GM19397 (cell line): ENCODE measurements at regions not wholly inside any gene's neighbourhood (a gene's known extent, or its start where the extent isn't known, plus 50 kb on each side); places are given as distances from the start of the nearest gene placed in this dataset.

Source experiments
- ATAC-seq: cut with Tn5 transposase; IDR thresholded peaks from one replicate; pipeline ENCODE4 v1.9.1; 2021; ENCODE audit warnings: mild to moderate bottlenecking, moderate library complexity; ENCODE audit not compliant: unreplicated experiment

DNA sequence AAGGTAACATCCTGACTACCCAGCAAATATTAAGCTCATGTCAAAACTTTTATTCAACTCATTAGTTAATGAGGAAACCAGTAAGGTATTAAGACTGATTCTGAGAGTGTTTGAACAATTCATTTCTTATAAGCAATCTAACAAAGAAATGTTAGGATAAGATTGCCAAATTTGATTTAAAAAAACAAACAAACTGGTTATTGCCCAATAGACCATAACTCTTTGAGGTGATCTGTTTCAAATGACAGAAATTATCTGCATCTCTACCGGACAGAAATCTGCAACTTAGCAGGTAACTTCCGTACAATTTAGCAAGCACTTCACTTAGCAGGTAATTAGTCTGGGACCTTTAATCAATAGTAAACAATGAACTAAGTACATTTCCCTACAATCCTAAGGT lies 82.9 kb upstream of the BARX2 start:
- ATAC-seq = no peak

DNA sequence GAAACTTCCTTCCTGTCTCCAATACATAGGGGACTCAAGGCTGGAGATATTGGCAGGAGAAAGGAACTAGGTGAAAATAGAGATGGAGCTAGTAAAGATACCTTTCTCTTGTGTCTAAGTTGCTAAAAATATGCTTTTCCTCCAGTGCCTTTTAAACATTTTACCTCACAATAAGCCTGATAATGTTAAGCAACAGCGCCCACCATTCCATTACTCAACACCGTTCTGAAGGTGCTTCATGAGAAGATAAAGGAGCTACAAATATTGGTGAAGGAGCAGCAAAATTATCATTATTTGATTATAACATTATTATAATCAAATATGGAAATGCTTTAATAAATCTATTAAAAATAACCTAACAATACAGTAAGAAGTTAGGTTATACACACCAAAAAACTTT lies 83.6 kb upstream of the BARX2 start:
- ATAC-seq = no peak

DNA sequence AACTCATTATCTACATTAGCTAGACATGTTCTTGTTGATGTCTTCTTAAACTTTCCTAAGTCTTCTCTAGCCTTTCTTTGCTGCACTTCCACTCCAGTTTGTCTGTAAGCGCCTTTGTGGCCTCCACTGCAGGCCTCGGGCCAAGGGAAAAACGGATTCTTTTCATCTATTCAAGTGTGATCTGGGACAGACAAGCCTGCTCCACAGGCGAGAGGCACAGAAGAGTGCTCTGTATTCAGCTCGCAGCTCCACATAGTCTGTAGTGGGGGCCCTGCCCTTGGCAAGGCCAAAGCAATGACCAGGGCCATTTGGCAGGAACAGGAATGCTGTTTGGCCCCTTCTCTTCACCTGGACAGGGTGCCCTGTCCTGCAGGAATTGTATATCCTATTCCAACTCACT lies 84.1 kb upstream of the BARX2 start:
- no peak for ATAC-seq

DNA sequence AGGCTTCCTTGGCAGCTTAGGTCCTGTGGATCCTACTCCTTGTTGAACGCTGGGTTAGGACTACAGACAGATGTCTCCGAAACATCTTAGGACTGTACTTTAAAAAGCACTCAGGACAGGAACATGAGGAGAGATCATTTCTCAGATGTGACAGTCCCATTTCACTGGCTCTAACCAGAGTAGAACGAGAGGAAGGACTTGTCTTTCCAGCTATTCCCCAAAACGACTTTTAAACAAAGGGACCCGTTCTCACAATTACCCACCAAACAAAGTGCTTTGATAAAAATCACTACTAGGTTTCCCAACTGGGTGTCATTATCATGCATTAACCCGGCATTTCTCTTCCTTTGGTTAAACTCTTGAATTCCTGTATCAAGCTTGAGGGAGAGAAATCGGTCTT lies 84.7 kb upstream of the BARX2 start:
- no peak for ATAC-seq

DNA sequence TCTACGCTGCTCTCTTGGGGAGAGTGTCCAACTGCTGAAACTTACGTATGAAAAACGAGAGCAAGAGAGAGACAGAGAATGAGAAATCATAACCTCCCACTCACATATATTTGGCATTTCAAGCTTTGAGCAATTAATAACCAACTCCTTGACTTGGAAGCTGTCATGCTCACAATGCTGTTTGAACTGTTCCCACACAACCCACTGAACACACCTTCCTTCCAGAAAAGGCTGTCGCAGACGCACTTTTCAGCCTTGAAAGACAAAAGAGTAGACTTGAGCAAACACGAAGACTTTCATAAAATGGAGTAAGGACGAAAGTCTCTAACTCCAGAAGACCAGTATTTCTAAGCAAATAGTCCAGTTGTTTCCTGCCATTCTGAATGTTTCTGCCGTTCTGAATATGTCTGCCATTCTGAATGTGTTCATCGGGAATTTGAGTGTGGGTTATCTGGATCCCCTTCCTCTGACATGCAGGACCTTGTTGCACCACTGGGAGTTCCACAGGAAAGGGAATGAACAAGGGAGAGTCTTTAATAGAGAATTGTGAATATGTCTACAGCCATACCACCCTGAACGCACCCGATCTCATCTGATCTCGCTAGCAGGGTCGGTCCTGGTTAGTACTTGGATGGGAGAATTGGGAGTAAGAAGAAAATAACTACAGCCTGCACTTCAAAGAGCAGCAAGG lies 86.2 kb upstream of the BARX2 start:
- no peak for ATAC-seq

DNA sequence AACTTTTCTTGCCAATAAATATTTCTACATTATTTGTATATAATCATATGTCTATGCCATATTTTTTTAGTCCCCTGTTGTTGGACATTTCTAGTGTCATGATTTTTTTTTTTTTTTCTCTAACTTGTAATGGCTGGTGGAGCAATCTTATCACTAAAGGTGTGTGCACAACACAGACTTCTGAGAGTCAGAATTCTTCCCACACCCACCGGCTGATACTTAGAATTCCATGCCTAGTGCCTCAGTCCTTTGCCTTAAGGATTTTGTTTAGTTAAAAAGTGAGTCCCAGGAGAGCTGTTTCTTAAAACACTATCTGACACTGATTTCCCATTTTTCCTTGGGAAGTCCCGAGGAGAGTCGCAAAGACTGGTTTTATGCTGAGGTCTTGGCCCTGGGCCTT lies 87.7 kb upstream of the BARX2 start:
- ATAC-seq = no peak

DNA sequence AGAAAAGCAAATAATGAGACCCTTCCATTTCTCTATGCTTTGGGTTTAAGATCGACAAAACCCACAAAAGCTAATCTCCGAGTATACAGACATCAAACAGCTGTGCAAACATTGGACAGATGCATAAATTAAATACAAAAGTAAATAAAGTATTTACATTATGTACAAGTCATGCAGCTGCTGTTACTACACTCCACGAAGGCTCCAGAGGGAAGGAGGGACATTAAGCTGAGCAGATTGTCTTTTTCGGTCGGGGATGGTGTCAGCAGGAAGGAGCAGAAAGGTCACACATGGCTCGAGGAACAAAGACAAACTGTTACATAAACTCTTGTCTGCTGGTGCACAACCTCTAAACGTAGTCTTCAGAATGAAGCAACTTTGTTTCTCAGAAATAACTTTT lies 88.8 kb upstream of the BARX2 start:
- ATAC-seq = no peak

DNA sequence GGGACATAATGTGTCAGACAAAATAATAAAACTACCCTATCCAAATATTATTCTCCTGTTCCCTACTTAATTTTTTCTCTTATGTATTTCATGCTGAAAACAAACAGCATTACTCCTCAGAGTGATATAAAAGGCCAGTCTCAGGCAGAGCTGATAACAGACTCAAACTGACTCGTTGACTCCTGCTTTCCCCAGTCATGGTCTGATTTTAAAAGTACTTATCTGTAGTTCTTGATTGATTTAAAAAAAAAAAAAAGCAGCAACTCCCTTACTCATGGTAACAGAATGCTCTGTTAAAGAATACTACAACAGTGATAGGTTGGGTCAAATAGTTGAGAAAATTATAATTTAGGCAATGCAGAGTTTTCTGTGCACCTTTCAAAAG lies 90.3 kb upstream of the BARX2 start:
- no peak for ATAC-seq

DNA sequence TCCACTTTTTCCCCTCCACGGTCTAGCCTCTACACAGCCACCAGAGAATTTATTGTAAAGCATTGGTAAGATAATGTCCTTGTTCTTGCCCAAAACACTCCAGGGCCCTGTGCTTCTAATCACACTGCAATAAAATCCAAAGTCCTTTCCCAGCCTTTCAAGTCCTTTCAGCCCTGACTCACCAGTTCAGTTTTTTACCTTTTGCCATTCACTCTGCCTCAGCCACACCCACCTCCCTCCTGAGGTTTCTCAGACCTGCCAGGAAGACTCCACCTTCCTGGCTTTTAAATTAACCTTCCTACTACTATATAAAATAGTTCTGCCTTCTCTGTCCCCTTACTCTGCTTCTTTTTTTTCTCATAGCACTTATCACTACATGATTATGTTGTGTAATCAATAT lies 91.0 kb upstream of the ARHGAP32 start:
- ATAC-seq = no peak

DNA sequence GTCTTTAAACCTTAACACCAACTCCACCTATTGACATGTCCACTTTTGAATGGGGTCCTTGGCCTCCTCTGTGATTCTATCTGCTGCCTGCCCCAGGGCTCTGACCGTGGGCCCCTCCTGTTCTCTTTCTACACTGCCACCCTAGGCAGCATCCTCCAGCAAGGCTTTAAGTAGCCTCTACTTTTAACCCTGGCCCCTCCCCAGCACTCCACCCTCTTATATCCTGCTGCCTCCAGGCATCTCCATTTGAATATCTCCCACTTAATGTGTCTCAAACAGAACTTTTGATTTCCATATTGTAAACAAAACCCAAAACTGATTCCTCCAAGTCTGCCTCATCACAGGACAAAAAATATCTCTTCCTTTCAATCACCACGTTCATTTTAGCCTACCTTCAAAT lies 90.5 kb upstream of the ARHGAP32 start:
- no peak for ATAC-seq

DNA sequence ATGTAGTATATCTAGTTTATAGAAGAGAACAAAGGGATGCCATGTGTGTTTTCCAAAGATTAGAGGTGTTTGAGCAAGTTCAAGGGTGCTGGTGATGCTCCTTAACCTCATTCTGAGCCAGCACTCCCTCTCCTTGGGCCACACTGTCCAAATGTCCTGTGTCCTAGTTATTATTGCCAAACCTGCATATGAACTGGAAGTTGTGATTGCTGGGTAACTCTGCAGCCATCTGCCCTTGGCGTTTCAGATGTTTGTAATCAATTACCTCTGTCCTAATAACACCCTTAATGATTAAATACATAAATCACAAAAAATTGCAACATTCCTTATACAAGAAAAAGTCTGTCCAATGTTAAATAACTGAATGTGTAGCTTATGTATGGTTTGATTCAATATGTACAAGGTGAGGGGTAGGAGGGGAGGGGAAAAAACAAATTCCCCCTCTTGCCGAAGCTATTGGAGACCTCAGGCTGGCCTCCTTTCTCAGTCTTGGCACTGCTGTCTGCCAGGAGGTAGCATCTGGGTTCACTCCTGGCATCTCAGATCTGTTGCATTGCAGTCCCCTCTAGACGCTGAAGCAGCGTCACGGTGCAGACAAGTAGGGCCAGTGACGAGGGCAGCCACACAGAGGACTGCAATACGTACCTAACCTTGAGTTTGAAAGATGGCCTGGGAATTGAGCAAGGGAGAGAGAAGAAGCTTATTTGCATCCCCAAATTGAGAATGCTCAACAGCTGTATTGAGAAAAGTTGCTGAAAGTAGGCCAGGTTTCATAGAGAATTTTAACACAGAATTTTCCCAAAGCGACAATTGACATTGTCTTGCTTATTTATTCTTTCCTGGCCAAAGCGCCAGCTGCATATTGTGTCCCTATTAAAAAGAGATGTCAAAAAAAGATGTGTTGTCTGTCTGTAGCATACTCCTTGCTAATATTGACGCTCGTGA lies 89.6 kb upstream of the ARHGAP32 start:
- ATAC-seq = no peak

DNA sequence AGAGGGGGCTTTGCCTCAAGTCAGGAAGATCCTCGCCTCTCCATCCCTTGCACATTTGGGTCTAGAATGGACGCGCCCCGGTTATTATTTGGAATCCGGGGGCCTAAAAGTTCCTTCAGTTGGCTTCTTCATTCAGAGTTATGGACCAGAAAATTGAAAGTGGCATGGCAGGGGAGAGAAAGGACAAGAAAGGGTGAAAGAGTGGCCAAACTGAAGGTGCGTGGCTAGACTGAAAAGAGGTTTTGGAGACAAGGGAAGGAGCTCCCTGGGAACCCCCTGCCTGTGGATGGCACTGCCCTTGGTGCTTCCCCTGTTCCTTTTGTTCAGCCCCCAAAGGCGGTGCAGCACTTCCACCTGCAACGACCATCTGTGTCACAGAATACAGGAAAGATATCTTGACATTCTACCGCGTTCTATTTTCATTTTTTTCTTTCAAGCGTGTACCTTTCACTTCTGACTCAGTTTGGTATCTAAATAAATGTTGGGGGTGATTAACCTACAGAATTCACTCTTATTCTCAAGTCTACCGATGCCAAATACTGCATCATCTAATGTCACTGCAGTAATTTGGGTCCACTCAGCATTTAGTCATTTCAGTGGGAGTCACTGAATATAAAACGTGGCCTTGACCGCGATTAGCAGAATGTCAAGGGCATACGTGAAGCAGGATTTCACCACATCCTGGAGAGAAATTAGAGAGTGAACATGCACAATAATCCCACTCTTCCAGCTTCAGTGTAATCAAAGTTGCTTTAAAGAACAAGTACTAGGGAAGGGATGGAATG lies 88.1 kb upstream of the ARHGAP32 start:
- ATAC-seq = no peak

DNA sequence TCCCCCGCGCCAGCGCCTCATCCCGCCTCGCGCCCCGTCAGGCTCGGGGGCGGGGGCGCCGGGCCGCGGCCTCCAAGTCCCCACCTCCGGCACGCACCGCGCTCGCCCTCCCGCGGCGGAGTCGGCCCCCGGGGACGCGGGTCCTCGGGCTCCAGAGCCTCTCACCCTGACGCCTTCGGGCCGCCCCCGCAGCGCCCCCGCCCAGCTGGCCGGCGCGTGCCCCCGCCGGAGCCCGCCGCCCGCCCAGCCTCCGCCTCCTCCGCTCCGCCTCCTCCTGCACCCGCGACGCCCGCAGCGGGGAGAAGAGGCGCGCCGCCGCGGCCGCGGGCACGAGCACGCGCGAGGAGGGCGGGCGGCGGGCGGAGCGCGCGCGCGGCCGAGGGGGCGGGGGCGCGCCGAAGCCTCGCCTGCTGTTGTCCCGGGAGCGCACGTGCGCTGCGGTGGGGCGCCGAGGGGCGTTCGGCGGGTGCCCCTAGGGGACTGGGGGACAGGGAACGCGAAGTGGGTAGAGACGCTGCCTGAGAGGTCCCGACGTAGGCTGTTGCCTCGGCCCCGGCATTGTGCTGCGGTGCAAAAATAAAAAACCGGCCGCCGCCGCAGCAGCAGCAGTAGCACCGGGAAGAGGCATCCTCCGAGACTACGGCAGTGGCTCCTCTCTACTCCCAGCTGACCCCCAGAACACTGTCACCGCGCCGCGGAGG lies 87.4 kb upstream of the ARHGAP32 start:
- peak; percentile 79 for ATAC-seq

DNA sequence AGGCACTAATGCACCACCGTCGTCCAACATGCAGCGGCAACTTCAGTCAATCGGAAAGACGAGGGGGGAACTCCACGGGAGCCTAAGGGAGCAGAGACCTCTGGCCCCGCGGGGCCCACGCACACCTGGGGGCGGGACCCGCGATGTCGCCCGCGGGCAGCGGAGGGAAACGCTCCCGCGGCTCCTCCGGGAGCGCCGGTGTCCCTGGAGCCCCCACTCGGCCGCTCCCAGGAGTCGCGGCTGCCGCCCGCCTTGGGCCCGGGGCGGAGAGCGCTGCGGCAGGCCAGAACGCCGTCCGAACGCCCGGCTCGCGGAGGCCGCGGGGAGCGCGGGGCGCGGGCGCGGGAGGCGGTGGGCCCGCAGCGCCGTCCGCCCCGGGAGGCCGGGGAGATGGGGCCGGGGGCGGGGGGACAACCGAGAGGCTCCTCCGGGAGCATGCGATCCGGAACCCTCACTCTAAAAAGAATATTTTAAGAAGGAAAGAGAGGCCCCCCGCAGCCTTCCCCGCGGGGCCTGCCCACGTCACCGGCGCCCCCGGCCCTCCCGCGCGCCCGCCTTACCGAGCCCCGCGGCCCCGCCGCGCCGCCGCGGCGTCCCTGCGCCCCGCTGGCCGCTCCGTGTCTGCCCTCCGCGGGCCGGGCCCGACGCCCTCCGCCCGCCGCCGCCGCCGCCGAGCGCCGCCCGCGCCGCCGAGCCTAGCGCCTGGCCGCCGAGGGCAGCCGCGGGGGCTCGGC lies 86.6 kb upstream of the ARHGAP32 start:
- ATAC-seq = peak; percentile 42

DNA sequence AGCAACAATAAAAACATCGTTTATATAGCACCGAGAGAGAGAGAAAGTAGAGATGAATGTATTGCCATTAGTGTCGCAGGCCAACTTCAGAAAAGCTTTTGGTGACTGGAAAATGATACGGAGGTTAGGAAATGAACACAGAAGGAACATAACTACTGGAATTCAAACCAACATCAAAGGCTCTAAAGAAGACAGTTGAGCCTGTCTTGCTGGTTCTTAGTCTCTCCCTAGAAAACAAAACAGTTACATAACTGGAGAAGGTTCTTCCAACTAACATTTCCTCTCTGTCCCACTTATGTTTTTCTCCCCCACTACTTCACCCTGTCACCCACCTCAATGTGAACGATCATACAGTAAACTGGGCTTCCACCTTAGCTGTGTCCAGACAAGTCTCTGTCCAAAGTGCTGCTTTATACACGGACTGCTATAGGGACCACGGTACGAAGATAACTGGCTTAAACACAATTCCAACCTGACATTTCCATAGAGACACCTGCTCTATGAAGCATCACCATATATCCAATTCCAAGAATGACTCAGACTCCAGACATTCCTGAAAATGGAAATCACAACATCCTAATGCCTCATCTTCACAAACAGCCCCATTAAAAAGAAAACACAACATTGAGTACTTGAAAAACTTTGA lies 85.2 kb upstream of the ARHGAP32 start:
- no peak for ATAC-seq

DNA sequence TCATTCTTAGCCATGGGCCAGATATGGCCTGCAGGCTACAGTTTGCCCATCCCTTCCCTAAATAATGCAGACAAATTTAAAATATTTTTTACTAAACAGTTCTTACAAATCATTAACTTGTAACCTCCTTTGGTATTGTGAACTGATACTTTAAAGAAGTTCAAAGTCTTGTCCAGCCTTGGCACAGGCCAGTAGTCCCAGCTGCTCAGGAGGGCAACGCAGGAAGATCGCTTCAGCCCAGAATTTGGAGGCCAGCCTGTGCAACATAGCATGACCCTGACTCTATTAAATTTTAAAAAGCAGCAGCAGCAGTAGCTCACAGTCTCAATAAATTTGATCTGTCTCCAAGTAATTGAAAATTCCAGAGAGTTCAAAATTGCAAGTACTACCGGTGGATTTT lies 83.7 kb upstream of the ARHGAP32 start:
- ATAC-seq = no peak

DNA sequence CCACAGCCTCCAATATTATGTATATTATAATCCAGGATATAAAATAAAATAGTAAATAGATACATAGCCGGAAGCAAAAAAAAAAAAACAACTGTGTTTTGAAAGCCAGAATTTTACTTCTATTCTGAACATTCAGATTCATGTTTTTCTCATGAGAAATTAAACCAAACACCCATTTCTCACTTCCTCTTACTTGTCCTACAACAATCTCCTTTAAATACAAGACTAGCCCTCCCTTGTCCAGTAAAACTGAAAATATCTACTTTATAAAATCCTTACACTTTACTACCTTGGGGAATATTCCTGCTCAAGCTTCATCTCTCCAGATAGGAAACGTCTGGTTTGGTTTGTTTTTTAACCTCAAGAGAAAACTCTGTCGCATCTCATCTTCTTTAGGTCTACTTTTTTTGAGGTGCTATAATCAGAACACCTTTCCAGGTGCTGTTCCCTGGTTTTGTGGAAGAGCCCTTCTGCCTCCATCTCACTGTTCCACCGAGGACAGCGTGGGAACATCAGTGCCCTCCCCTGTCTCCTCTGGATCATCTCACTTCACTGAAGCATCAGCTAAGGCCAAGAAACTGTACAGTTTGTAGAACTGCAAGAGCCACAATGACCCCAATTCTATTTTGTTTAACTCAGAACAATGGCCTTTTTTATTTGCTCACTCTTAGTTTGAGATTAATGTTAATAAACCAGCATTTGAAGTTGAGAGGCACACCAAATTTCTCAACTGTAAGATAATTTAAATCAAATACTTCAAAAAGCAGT lies 82.0 kb upstream of the ARHGAP32 start:
- ATAC-seq = no peak

DNA sequence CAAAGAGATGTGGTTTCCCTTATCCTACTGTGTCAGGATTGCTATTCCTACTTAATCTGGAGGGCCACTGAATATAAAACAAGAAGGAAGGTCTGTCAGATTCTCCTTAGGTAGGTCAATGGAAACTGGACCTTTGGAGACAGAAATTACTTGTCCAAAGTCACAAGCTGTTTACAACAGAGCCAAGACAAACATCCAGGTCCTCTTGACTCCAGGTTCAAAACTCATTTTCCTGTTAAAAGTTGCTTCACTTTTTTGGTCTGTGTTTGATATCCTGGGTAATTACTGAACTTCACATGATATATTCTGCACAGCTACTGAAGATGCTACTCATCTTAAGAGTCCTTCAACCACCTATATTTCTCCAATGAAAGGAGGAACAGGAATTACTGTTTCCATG lies 81.2 kb upstream of the ARHGAP32 start:
- ATAC-seq = no peak

DNA sequence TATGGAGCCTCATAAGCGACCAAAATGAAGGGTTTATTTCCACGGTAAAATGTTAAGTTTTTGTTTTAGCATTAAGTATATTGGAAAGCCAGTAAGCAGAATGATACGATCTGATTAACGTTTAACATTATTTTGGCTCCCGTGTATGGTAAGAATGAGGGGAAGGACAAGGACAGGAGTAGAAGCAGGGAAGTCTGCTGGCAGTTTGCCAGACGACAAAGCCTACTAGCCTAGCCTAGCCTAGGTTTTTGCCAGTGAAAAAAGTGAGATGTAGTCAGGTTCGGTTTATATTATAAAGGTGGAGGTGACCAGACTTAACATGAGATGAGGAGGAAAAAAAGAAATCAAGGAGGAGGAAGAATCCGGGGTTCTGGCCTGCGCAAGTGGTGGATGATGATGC lies 78.9 kb upstream of the ARHGAP32 start:
- no peak for ATAC-seq
